ENCODE measurements at regions not wholly inside any gene's neighbourhood (a gene's known extent, or its start where the extent isn't known, plus 50 kb on each side); places are given as distances from the start of the nearest gene placed in this dataset.

DNA sequence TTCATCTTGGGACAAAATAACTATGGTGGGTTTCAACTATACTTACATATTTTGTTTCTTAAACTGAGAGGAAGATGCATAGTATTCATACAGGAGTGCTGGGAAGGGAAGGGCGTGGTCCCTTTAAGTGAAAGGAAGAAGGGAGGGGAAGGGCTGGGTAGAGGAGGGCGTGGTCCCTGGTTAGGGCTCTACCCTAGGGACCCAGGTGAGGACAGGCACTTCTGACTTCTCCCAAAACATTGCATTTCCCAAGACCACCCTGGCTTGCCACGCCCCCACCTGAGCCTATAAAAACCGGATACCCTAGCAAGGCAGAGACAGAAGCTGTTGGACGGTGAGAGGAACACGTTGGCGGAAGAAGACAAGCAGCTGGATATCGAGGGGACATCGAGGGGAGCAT lies 157.6 kb upstream of the PLXNA4 start:
- Histone ChIP-seq H4K20me1 (ENCODE audit: insufficient read depth, low read length) (no peaks in the 10 kb centered on the region), H2AFZ (ENCODE audit: low read length) (no peak overlapping the region), H3K9me3 (replicated peaks; ENCODE audit: insufficient read depth, low read length) (no peaks in the 10 kb centered on the region), H3K9me2 (replicated peaks; ENCODE audit: insufficient read depth, low read length) (no peaks in the 10 kb centered on the region), H3K79me2 (ENCODE audit: low read length) (no peaks in the 10 kb centered on the region), H3K4me3 (ENCODE audit: low read length) (no peak overlapping the region), H3K27me3 (replicated peaks; ENCODE audit: insufficient read depth, low read length) (no peaks in the 10 kb centered on the region), H3K27ac (ENCODE audit: low read length) (no peak overlapping the region), H3K4me2 (ENCODE audit: low read depth, low read length) (no peak overlapping the region), H3K36me3 (replicated peaks; ENCODE audit: insufficient read depth, low read length) (no peaks in the 10 kb centered on the region), H3K9ac (ENCODE audit: low read length) (no peak overlapping the region), H3K4me1 (ENCODE audit: low read length) (no peaks in the 10 kb centered on the region), H3F3A (ENCODE audit: insufficient read depth, low read length) (no peaks in the 10 kb centered on the region)
- TF ChIP-seq EZH2phosphoT487 (IDR thresholded peaks at IDR 0.05; ENCODE audit: low read length) (no peak), EZH2 (optimal IDR thresholded peaks at IDR 0.05; ENCODE audit: low read depth, low read length) (no peak)
- TF ChIP-seq, protein P1, sequence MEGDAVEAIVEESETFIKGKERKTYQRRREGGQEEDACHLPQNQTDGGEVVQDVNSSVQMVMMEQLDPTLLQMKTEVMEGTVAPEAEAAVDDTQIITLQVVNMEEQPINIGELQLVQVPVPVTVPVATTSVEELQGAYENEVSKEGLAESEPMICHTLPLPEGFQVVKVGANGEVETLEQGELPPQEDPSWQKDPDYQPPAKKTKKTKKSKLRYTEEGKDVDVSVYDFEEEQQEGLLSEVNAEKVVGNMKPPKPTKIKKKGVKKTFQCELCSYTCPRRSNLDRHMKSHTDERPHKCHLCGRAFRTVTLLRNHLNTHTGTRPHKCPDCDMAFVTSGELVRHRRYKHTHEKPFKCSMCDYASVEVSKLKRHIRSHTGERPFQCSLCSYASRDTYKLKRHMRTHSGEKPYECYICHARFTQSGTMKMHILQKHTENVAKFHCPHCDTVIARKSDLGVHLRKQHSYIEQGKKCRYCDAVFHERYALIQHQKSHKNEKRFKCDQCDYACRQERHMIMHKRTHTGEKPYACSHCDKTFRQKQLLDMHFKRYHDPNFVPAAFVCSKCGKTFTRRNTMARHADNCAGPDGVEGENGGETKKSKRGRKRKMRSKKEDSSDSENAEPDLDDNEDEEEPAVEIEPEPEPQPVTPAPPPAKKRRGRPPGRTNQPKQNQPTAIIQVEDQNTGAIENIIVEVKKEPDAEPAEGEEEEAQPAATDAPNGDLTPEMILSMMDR (IDR thresholded peaks at IDR 0.05; ENCODE audit: low read length): no peak
- DNase-seq: no peak

DNA sequence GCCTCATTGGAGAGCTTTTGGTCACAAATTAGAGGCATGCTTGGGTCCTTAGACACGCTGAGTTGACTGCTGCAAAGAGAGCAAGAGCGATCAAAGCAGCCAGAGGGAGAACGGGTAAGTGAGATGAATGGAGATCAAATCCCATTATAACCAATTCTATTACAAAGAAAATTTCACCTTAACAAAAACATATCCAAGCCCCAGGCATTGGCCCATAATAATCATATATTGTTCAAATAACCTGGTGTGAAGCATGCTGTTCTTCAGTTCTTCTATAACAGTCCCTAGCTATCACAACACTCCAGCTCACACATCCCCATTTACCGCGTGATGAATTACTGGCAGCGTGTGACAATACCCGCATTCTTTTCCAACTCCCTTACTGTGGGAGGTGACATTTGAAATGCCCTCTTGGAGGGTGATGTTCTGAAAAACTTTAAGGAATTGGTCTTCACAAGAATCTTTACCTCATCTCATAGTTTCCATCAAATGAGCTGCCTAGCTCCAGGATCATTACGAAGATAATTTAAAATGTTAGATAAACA lies 156.1 kb upstream of the PLXNA4 start:
- Histone ChIP-seq H3K4me2 (ENCODE audit: low read depth, low read length) (no peak overlapping the region), H3F3A (ENCODE audit: insufficient read depth, low read length) (no peaks in the 10 kb centered on the region), H3K27me3 (replicated peaks; ENCODE audit: insufficient read depth, low read length) (no peaks in the 10 kb centered on the region), H4K20me1 (ENCODE audit: insufficient read depth, low read length) (no peaks in the 10 kb centered on the region), H3K9ac (ENCODE audit: low read length) (no peak overlapping the region), H3K4me1 (ENCODE audit: low read length) (no peaks in the 10 kb centered on the region), H3K9me2 (replicated peaks; ENCODE audit: insufficient read depth, low read length) (no peaks in the 10 kb centered on the region), H3K79me2 (ENCODE audit: low read length) (no peaks in the 10 kb centered on the region), H3K27ac (ENCODE audit: low read length) (no peak overlapping the region), H3K36me3 (replicated peaks; ENCODE audit: insufficient read depth, low read length) (no peaks in the 10 kb centered on the region), H2AFZ (ENCODE audit: low read length) (no peak overlapping the region), H3K9me3 (replicated peaks; ENCODE audit: insufficient read depth, low read length) (no peaks in the 10 kb centered on the region), H3K4me3 (ENCODE audit: low read length) (no peak overlapping the region)
- no peak for DNase-seq
- TF ChIP-seq, protein P1 (IDR thresholded peaks at IDR 0.05; ENCODE audit: low read length): no peak
- TF ChIP-seq EZH2 (optimal IDR thresholded peaks at IDR 0.05; ENCODE audit: low read depth, low read length) (no peak), EZH2phosphoT487 (IDR thresholded peaks at IDR 0.05; ENCODE audit: low read length) (no peak)

DNA sequence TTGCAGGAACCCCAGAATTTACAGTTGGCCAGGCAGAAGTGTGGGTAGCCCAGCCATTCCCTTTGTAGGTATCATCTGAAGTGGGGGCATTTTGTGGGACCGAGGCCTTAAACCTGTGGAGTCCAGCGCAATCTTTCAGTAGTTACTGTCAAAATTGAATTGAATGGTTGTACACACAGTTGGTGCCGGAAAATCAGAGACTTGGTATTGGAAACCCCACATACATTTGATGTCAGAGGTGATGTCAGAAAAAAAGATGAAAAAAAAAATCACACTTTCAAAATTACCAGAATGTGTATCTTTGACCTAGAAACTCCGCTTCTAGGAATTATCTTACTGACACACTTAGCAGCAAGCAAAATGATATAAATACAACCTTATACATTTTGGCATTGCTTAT lies 153.8 kb upstream of the PLXNA4 start:
- Histone ChIP-seq H3K4me3 (ENCODE audit: low read length) (no peak overlapping the region), H3K79me2 (ENCODE audit: low read length) (no peaks in the 10 kb centered on the region), H3K4me1 (ENCODE audit: low read length) (no peaks in the 10 kb centered on the region), H2AFZ (ENCODE audit: low read length) (no peak overlapping the region), H3K9ac (ENCODE audit: low read length) (no peak overlapping the region), H3F3A (ENCODE audit: insufficient read depth, low read length) (no peaks in the 10 kb centered on the region), H3K4me2 (ENCODE audit: low read depth, low read length) (no peak overlapping the region), H3K9me2 (replicated peaks; ENCODE audit: insufficient read depth, low read length) (no peaks in the 10 kb centered on the region), H3K27ac (ENCODE audit: low read length) (no peak overlapping the region), H3K36me3 (replicated peaks; ENCODE audit: insufficient read depth, low read length) (no peaks in the 10 kb centered on the region), H3K9me3 (replicated peaks; ENCODE audit: insufficient read depth, low read length) (no peaks in the 10 kb centered on the region), H4K20me1 (ENCODE audit: insufficient read depth, low read length) (no peaks in the 10 kb centered on the region), H3K27me3 (replicated peaks; ENCODE audit: insufficient read depth, low read length) (no peaks in the 10 kb centered on the region)
- DNase-seq: no peak
- TF ChIP-seq, protein P1 (IDR thresholded peaks at IDR 0.05; ENCODE audit: low read length): no peak
- TF ChIP-seq EZH2phosphoT487 (IDR thresholded peaks at IDR 0.05; ENCODE audit: low read length): no peak
- no peak for TF ChIP-seq EZH2 (optimal IDR thresholded peaks at IDR 0.05; ENCODE audit: low read depth, low read length)

Measured in MM.1S (cell line).